ENCODE measurements at regions not wholly inside any gene's neighbourhood (a gene's known extent, or its start where the extent isn't known, plus 50 kb on each side); places are given as distances from the start of the nearest gene placed in this dataset.

GRCh38 chr4:24243641-24244040, 340.7 kb downstream of the DHX15 start:
- TF ChIP-seq POLR2A (IDR thresholded peaks at IDR 0.05; ENCODE audit: low read length) (no peak), GATA1 (IDR thresholded peaks at IDR 0.05; ENCODE audit: low read depth, low read length) (no peak)
